Panc1 (cell line): ENCODE measurements at regions not wholly inside any gene's neighbourhood (a gene's known extent, or its start where the extent isn't known, plus 50 kb on each side); places are given as distances from the start of the nearest gene placed in this dataset.

ENCODE experiments used
- CTCF ChIP-seq: fragments of 450-650 bp; IDR thresholded peaks from 2 replicates; pipeline ENCODE4 v1.5.1; 2017; ENCODE audit warnings: mild to moderate bottlenecking
- POLR2AphosphoS5 ChIP-seq: IDR thresholded peaks from 2 replicates; pipeline ENCODE4 v1.6.1; 2012; ENCODE audit warnings: mild to moderate bottlenecking, low read depth, low read length, moderate library complexity
- REST ChIP-seq, 2 experiments: IDR thresholded peaks; 2 replicates each; pipeline ENCODE4 v1.6.1; 2011 to 2012; ENCODE audit warnings: low read depth in 2 of 2, control low read depth in 1 of 2, low read length in 1 of 2, mild to moderate bottlenecking in 1 of 2, moderate library complexity in 1 of 2; ENCODE audit not compliant: insufficient read depth in 1 of 2
- SIN3A ChIP-seq: IDR thresholded peaks from 2 replicates; pipeline ENCODE4 v1.6.1; 2012; ENCODE audit warnings: low read depth, mild to moderate bottlenecking, low read length, moderate library complexity, borderline replicate concordance; ENCODE audit not compliant: insufficient read depth
- TCF7L2 ChIP-seq: IDR thresholded peaks from 2 replicates; pipeline ENCODE4 v1.6.1; 2011; ENCODE audit warnings: mild to moderate bottlenecking, low read depth, low read length, inconsistent platforms

GRCh38 chr15:75148280-75148679, 53.4 kb upstream of the C15orf39 start:
- TF ChIP-seq POLR2AphosphoS5, result no peak
- no peak for TF ChIP-seq CTCF
- no peak for TF ChIP-seq REST (IDR thresholded peaks at IDR 0.05; ENCODE audit: insufficient read depth in 1 of 2, low read depth in 2 of 2, low read length in 1 of 2)
- TF ChIP-seq TCF7L2, result no peak
- no peak for TF ChIP-seq SIN3A
